Activated T-cell treated with anti-CD3 and anti-CD28 coated beads, Interleukin-2, amount 50 U/mL, for 24 hours (primary cell): ENCODE measurements at regions not wholly inside any gene's neighbourhood (a gene's known extent, or its start where the extent isn't known, plus 50 kb on each side); places are given as distances from the start of the nearest gene placed in this dataset.

ENCODE experiments used
- DNase-seq: peaks from one replicate; pipeline ENCODE4 v3.0.0-alpha.2; 2020
- H3K27ac Mint-ChIP-seq: 2 replicates; pipeline ENCODE4 v1.8.0; 2020; ENCODE audit warnings: mild to moderate bottlenecking, mixed read lengths
- H3K27me3 Mint-ChIP-seq: 2 replicates; pipeline ENCODE4 v1.8.0; 2020; ENCODE audit warnings: mixed read lengths
- H3K36me3 Mint-ChIP-seq: 2 replicates; pipeline ENCODE4 v1.8.0; 2020; ENCODE audit warnings: low read depth, mixed read lengths
- H3K4me1 Mint-ChIP-seq: 2 replicates; pipeline ENCODE4 v1.8.0; 2020; ENCODE audit warnings: low read depth, mixed read lengths
- H3K4me3 Mint-ChIP-seq: 2 replicates; pipeline ENCODE4 v1.8.0; 2020; ENCODE audit warnings: mild to moderate bottlenecking, moderate library complexity, mixed read lengths
- H3K9me3 Mint-ChIP-seq: 2 replicates; pipeline ENCODE4 v1.8.0; 2020; ENCODE audit warnings: mixed read lengths

GRCh38 chr18:56393870-56394269 is 244.5 kb downstream of the TXNL1 start:
- no peaks in the 10 kb centered on the region for H3K4me1 Mint-ChIP-seq
- DNase-seq: no peak
- no peaks in the 10 kb centered on the region for H3K9me3 Mint-ChIP-seq
- H3K4me3 Mint-ChIP-seq: no peak overlapping the region
- H3K27me3 Mint-ChIP-seq: no peaks in the 10 kb centered on the region
- no peaks in the 10 kb centered on the region for H3K36me3 Mint-ChIP-seq
- no peak overlapping the region for H3K27ac Mint-ChIP-seq

GRCh38 chr18:56391931-56392590 is 246.3 kb downstream of the TXNL1 start:
- Mint-ChIP-seq H3K4me3 (no peak overlapping the region), H3K27me3 (no peaks in the 10 kb centered on the region), H3K27ac (no peak overlapping the region), H3K9me3 (no peaks in the 10 kb centered on the region), H3K4me1 (no peaks in the 10 kb centered on the region), H3K36me3 (no peaks in the 10 kb centered on the region)
- no peak for DNase-seq

DNA sequence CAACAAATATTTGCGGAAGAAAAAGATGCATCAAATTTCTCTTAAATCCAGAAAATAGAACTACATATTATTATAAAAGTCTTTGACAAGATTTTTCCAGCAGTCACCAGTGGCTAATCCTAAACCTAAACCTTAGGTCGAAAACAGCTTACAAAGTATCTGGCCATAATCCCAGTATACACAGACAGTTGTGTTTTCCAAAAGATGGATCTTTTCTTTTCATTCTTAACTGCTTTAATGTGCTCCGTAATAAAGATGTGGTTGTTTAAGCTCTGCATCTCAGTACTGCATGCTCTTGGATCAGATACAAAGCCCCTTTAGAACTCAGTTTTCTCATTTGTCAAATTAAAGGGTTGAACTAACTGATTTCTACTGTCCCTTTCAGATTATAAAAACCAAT is 247.8 kb downstream of the TXNL1 start:
- Mint-ChIP-seq H3K4me1 (no peaks in the 10 kb centered on the region), H3K27me3 (no peaks in the 10 kb centered on the region), H3K36me3 (no peaks in the 10 kb centered on the region), H3K27ac (no peak overlapping the region), H3K9me3 (no peaks in the 10 kb centered on the region), H3K4me3 (no peak overlapping the region)
- no peak for DNase-seq

GRCh38 chr18:56389190-56389589 is 249.2 kb downstream of the TXNL1 start:
- no peak for DNase-seq
- Mint-ChIP-seq H3K4me3 (no peak overlapping the region), H3K4me1 (no peaks in the 10 kb centered on the region), H3K27me3 (no peaks in the 10 kb centered on the region), H3K27ac (no peak overlapping the region), H3K36me3 (no peaks in the 10 kb centered on the region), H3K9me3 (no peaks in the 10 kb centered on the region)

DNA sequence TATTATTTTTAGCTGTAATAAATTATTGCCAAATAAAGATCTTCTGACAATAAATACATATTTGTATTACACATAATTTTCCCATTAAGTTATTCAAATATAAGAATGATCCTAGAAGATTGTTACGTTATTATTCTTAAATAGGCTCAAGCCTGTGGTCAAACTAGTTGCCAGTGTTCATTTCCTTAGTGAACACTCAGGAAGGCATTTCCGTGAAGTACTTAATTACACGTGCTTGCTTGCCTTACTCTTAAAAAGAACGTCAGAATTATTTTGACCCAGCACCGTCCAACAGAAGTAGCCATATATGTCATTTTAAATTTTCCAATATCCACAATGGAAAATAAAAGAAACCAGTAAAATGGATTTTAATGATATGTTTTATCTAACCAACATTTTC is 249.8 kb downstream of the TXNL1 start:
- Mint-ChIP-seq H3K27me3 (no peaks in the 10 kb centered on the region), H3K36me3 (no peaks in the 10 kb centered on the region), H3K27ac (no peak overlapping the region), H3K4me1 (no peaks in the 10 kb centered on the region), H3K9me3 (no peaks in the 10 kb centered on the region), H3K4me3 (no peak overlapping the region)
- no peak for DNase-seq

DNA sequence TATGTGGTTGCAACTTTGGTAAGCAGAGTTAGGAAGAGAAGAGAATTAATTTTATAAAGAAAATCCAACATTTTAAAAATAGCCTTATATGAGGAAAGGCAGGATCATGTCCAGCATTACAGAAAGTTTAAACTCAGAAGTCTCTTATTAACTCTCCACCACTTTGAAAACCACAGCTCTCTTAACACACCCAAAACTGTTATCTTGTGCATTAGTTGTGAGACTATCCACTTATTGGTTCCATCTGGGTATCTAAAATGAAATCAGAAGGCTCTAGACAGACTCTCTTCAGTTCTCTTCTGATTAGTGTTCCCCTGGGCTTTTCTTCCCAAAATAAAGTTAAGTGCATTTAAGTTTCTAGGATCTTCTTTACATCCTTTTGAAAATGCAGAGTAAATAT is 251.5 kb downstream of the TXNL1 start:
- Mint-ChIP-seq H3K9me3 (no peaks in the 10 kb centered on the region), H3K27me3 (no peaks in the 10 kb centered on the region), H3K4me1 (no peaks in the 10 kb centered on the region), H3K27ac (no peak overlapping the region), H3K4me3 (no peak overlapping the region), H3K36me3 (no peaks in the 10 kb centered on the region)
- no peak for DNase-seq

DNA sequence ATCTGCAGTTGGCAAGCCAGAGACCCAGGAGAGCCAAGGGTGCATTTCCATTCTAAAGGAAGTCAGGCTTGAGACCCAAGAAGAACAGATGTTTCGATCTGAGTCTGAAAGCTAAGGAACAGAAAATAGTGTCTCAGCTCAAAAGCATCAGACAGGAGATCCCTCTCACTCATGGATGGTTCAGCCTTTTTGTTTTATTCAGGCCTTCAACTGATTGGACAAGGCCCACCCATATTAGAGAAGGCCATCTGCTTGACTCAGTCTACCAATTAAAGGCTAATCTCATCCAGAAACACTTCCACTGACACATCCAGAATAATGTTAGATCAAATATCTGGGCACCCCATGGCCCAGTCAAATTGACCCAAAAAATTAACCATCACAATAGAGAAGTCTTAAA is 255.0 kb downstream of the TXNL1 start:
- no peak for DNase-seq
- H3K4me1 Mint-ChIP-seq: no peaks in the 10 kb centered on the region
- H3K36me3 Mint-ChIP-seq: no peaks in the 10 kb centered on the region
- H3K9me3 Mint-ChIP-seq: peaks cover 2% of the 10 kb centered on the region
- H3K27me3 Mint-ChIP-seq: no peaks in the 10 kb centered on the region
- no peak overlapping the region for H3K4me3 Mint-ChIP-seq
- H3K27ac Mint-ChIP-seq: no peak overlapping the region

DNA sequence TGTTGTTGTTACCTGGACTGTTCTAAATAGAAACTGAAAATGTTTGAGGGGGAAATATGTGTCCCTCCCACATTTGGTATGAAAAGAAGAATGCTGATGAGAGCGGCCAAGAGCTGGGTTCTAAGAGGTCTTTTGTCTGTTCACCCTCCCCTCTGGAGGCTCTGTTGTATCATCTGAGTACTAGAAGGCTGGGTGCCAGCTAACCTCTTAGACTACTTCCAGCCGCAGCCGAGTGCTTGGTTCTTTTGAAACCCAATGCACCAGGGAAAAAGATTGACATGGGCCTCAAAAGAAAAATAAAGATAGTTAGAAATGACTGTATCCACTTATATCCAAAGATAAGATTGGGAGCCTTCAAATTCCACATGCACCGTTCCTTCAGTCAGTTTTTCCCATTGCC is 255.9 kb downstream of the TXNL1 start:
- Mint-ChIP-seq H3K9me3 (peaks cover 2% of the 10 kb centered on the region), H3K4me3 (no peak overlapping the region)

DNA sequence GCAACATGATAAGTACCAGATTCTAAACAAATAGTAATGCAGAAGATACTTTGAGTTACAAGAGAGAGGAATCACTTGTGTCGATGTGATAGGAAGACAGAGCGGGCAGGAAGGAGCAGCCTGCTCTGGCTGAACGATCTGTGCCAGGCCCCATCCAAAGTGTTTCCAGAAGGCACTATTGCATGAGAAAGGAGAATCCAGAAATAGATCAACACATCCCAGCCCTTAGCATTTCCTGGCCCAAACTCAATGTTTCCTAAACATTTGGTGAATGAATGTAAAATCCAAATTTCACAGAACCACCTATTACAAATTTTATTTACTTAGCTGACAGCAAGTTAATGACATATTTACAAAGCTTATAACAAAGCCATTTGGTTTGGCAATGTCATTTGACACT is 257.2 kb downstream of the TXNL1 start:
- Mint-ChIP-seq H3K27ac (no peak overlapping the region), H3K27me3 (no peaks in the 10 kb centered on the region), H3K4me3 (no peak overlapping the region), H3K36me3 (no peaks in the 10 kb centered on the region), H3K9me3 (peaks cover 2% of the 10 kb centered on the region), H3K4me1 (no peaks in the 10 kb centered on the region)
- no peak for DNase-seq

More for the DNA sequence above, 255.9 kb downstream of the TXNL1 start:
- Mint-ChIP-seq H3K27ac (no peak overlapping the region), H3K4me1 (no peaks in the 10 kb centered on the region), H3K27me3 (no peaks in the 10 kb centered on the region), H3K36me3 (no peaks in the 10 kb centered on the region)
- DNase-seq: no peak

- H3K4me3 Mint-ChIP-seq: no peak overlapping the region
- H3K9me3 Mint-ChIP-seq: peaks cover 2% of the 10 kb centered on the region
- no peak overlapping the region for H3K27ac Mint-ChIP-seq
- no peaks in the 10 kb centered on the region for H3K36me3 Mint-ChIP-seq
- H3K27me3 Mint-ChIP-seq: no peaks in the 10 kb centered on the region
- no peak for DNase-seq
- H3K4me1 Mint-ChIP-seq: no peaks in the 10 kb centered on the region
Observed at GRCh38 chr18:56380685-56381084, 257.7 kb downstream of the TXNL1 start.

DNA sequence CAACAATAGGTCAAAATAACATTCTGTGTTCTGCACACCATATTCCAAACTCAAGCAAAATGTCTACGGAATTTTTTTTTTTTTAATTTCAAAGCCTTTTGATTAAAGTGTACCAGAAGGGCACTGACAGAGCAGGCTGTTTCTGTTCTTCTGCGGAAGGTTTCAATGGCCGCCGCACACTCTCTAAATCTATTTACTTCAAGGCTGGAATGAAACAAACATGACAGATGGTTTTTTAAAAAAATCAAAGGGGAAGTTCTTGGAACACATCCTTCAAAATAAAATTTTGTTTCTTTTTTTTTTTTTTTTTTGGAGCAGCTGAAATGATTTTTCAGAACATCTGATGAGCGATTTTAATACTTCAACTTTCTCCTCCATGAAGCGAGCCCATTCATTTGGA is 259.1 kb downstream of the TXNL1 start:
- DNase-seq: no peak
- Mint-ChIP-seq H3K9me3 (peaks cover 2% of the 10 kb centered on the region), H3K4me3 (no peak overlapping the region), H3K36me3 (no peaks in the 10 kb centered on the region), H3K27me3 (no peaks in the 10 kb centered on the region), H3K4me1 (no peaks in the 10 kb centered on the region), H3K27ac (no peak overlapping the region)

- no peaks in the 10 kb centered on the region for H3K36me3 Mint-ChIP-seq
- DNase-seq: no peak
- H3K9me3 Mint-ChIP-seq: peaks cover 2% of the 10 kb centered on the region
- H3K27me3 Mint-ChIP-seq: no peaks in the 10 kb centered on the region
- no peak overlapping the region for H3K27ac Mint-ChIP-seq
- no peak overlapping the region for H3K4me3 Mint-ChIP-seq
- H3K4me1 Mint-ChIP-seq: no peaks in the 10 kb centered on the region
Observed at GRCh38 chr18:56377231-56377630, 261.2 kb downstream of the TXNL1 start.

- no peak for DNase-seq
- no peaks in the 10 kb centered on the region for H3K9me3 Mint-ChIP-seq
- H3K27me3 Mint-ChIP-seq: no peaks in the 10 kb centered on the region
- H3K36me3 Mint-ChIP-seq: no peaks in the 10 kb centered on the region
- no peak overlapping the region for H3K27ac Mint-ChIP-seq
- no peaks in the 10 kb centered on the region for H3K4me1 Mint-ChIP-seq
- H3K4me3 Mint-ChIP-seq: no peak overlapping the region
Observed at GRCh38 chr18:56374007-56374655, 264.3 kb downstream of the TXNL1 start.

DNA sequence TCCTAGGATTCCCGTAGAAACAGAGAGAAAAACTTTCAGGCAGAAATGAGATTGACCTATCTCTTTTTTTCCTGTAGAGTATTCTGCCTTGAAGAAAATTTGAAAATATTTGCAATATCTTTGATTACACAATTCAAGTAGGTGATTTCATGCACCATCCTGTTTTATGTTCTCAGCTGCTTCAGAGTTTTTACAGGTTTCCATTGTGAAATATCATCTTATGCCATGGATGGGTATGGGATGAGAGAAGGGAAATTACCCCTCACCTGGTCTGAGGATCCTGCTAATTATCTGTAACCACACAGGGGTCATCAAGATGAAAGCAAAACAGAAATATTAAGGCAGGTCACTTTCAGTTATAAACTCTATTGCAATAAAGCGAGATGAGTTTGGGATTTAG is 264.8 kb downstream of the TXNL1 start:
- no peaks in the 10 kb centered on the region for H3K4me1 Mint-ChIP-seq

DNA sequence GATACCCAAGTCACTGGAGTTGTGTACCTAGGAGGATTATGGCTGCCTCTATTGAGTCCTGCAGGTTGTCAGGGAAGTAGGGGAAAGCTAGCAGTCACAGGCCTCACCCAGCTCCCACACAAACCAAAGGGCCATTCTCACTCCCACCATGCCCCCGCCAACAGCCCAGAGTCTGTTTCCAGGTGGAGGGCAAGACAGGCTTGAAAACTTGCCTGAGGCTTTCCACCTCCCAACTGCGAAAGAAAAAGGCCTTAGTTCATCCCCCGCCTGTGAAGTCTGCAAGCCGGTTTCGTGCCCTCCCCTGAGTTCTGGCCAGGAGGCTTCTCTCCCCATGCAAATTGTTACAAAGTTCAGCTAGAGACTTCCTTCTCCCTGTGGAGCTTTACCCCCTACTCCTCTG is 270.3 kb downstream of the TXNL1 start:
- H3K4me1 Mint-ChIP-seq: no peaks in the 10 kb centered on the region
- no peak overlapping the region for H3K27ac Mint-ChIP-seq
- peaks cover 2% of the 10 kb centered on the region for H3K9me3 Mint-ChIP-seq
- no peaks in the 10 kb centered on the region for H3K27me3 Mint-ChIP-seq
- no peak for DNase-seq
- H3K36me3 Mint-ChIP-seq: no peaks in the 10 kb centered on the region
- no peak overlapping the region for H3K4me3 Mint-ChIP-seq

More for the DNA sequence above, 264.8 kb downstream of the TXNL1 start:
- Mint-ChIP-seq H3K36me3 (no peaks in the 10 kb centered on the region), H3K9me3 (no peaks in the 10 kb centered on the region), H3K27ac (no peak overlapping the region), H3K4me3 (no peak overlapping the region), H3K27me3 (no peaks in the 10 kb centered on the region)
- no peak for DNase-seq
